Progenitor cell of endocrine pancreas (in vitro differentiated cells): ENCODE measurements at regions not wholly inside any gene's neighbourhood (a gene's known extent, or its start where the extent isn't known, plus 50 kb on each side); places are given as distances from the start of the nearest gene placed in this dataset.

Source experiments
- DNase-seq: peaks from one replicate; pipeline ENCODE4 v3.0.0; 2021; ENCODE audit warnings: low spot score; ENCODE audit not compliant: unreplicated experiment
- H3K27ac Mint-ChIP-seq: 2 replicates; pipeline ENCODE4 v1.8.0; 2021; ENCODE audit warnings: mild to moderate bottlenecking, moderate library complexity, mixed read lengths
- H3K27me3 Mint-ChIP-seq: 2 replicates; pipeline ENCODE4 v1.8.0; 2021; ENCODE audit warnings: mixed read lengths
- H3K36me3 Mint-ChIP-seq: 2 replicates; pipeline ENCODE4 v1.8.0; 2022; ENCODE audit warnings: mixed read lengths; ENCODE audit not compliant: insufficient read depth
- H3K4me1 Mint-ChIP-seq: 2 replicates; pipeline ENCODE4 v1.8.0; 2021; ENCODE audit warnings: low read depth, mixed read lengths
- H3K4me3 Mint-ChIP-seq: 2 replicates; pipeline ENCODE4 v1.8.0; 2021; ENCODE audit warnings: low read depth, mild to moderate bottlenecking, moderate library complexity, mixed read lengths
- H3K9me3 Mint-ChIP-seq: 2 replicates; pipeline ENCODE4 v1.8.0; 2021; ENCODE audit warnings: low read depth, mixed read lengths
- CTCF ChIP-seq: fragments of 200-600 bp; sonication (generic); IDR thresholded peaks from one replicate; pipeline ENCODE4 v1.5.0; 2021; ENCODE audit warnings: antibody characterized with exemption, mild to moderate bottlenecking; ENCODE audit not compliant: unreplicated experiment

DNA sequence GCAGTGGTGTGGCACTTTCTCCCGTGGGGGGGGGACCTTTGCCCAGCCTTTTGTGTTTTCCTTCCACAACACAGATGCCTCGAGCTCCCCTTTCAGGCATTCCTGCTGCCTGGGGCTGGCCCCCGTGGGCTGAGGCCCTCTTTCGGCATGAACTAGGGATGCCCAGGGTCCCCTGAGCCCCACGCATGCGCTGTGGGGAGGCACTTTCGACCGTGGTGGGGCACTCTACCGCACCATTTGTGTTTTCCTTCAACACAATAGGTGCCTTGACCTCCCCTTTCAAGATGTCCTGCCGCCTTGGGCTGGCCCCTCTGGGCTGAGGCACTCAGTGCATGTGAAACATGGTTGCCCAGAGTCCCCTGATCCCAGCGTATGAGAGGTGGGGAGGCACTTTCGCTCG is 363.7 kb downstream of the ALG10 start:
- Mint-ChIP-seq H3K27me3 (no peaks in the 10 kb centered on the region), H3K27ac (no peak overlapping the region), H3K9me3 (peaks cover 45% of the 10 kb centered on the region), H3K4me1 (no peaks in the 10 kb centered on the region), H3K36me3 (peaks cover 5% of the 10 kb centered on the region), H3K4me3 (no peak overlapping the region)
- DNase-seq: no peak
- TF ChIP-seq CTCF: no peak

DNA sequence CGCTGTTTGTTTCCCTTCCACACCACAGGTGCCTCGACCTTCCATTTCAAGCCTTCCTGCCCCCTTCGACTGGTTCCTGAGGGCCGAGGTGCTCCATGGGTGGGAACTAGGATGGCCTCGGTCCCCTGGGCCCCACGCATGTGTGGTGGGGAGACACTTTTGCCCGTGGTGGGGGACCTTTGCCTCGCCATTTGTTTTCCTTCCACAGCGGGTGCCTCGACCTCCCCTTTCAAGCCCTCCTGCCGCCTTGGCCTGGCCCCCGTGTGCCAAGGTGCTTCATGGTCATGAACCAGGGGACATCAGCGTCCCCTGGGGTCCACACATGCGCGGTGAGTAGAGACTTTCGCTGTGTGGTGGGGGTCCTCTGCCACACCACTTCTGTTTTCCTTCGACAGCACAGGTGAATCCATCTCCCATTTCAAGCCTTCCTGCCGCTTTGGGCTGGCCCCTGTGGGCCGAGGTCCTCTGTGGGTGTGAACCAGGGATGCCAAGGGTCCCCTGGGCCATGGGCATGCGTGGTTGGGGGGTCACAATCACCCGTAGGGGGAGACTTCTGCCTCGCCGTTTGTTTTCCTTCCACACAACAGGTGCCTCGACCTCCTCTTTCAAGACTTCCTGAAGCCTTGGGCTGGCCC is 364.4 kb downstream of the ALG10 start:
- Mint-ChIP-seq H3K27ac (no peak overlapping the region), H3K4me1 (no peaks in the 10 kb centered on the region), H3K36me3 (peaks cover 4% of the 10 kb centered on the region), H3K4me3 (no peak overlapping the region), H3K9me3 (peaks cover 47% of the 10 kb centered on the region), H3K27me3 (no peaks in the 10 kb centered on the region)
- TF ChIP-seq CTCF: no peak
- DNase-seq: no peak

DNA sequence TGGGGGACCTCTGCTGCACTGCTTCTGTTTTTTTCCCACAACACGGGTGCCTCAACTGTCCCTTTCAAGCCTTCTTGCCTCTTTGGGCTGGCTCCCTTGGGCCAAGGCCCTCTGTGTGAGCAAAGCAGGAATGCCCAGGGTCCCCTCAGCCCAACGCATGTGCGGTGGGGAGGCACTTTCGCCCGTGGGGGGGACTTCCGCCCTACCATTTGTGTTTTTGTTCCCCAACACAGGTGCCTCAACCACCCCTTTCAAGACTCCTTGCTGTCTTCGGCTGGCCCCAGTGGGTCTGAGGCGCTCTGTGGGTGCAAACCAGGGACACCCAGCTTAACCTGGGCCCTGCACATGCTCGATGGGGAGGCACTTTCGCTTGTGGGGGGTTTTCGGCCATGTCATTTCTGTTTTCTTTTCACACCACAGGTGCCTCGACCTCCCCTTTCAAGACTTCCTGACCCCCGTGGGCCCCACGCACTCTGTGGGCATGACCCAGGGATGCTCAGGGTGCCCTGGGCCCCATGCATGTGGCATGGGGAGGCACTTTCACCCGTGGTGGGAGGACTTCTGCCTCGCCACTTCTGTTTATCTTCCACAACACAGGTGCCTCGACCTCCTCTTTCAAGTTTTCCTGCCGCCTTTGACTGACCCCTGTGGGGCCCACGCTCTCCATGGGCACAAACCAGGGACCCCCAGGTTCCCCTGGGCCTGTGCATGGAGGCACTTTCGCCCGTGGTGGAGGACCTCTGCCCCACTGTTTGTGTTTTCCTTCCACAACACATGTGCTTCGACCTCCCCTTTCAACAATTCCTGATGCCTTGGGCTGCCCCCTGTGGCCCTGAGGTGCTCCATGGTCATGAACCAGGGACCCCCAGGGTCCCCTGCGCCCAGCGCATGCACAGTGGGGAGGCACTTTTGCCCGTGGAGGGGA is 365.7 kb downstream of the ALG10 start:
- Mint-ChIP-seq H3K36me3 (peaks cover 5% of the 10 kb centered on the region), H3K4me1 (no peaks in the 10 kb centered on the region), H3K4me3 (no peak overlapping the region), H3K9me3 (peaks cover 46% of the 10 kb centered on the region), H3K27me3 (no peaks in the 10 kb centered on the region), H3K27ac (no peak overlapping the region)
- no peak for DNase-seq
- no peak for TF ChIP-seq CTCF

DNA sequence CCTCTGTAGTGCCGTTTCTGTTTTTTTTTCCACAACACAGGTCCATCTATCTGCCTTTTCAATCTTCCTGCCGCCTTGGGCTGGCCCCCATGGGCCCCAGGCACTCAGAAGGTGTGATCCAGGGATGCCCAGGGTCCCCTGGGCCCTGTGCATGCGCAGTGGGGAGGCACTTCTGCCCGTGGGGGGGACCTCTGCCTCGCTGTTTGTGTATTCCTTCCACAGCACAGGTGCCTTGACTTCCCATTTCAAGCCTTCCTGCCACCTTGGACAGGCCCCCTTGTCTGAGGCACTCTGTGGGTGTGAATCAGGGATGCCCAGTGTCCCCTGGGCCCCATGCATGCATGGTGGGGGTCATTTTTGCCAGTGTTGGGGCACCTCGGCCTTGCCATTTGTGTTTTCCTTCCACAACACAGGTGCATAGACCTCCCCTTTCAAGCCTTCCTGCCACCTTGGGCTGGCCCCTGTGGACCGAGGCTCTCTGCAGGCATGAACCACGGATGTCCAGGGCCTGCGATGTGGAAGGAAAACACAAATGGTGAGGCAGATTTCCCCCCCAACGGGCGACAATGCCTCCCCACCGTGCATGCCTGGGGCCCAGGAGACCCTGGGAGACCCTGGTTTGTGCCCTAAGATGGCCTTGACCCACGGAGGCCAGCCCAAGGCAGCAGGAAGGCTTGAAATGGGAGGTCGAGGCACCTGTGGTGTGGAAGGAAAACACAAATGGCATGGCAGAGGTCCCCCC is 366.5 kb downstream of the ALG10 start:
- TF ChIP-seq CTCF: no peak
- peaks cover 5% of the 10 kb centered on the region for H3K36me3 Mint-ChIP-seq
- no peak overlapping the region for H3K4me3 Mint-ChIP-seq
- no peaks in the 10 kb centered on the region for H3K27me3 Mint-ChIP-seq
- no peak for DNase-seq
- peaks cover 48% of the 10 kb centered on the region for H3K9me3 Mint-ChIP-seq
- H3K27ac Mint-ChIP-seq: no peak overlapping the region
- no peaks in the 10 kb centered on the region for H3K4me1 Mint-ChIP-seq

DNA sequence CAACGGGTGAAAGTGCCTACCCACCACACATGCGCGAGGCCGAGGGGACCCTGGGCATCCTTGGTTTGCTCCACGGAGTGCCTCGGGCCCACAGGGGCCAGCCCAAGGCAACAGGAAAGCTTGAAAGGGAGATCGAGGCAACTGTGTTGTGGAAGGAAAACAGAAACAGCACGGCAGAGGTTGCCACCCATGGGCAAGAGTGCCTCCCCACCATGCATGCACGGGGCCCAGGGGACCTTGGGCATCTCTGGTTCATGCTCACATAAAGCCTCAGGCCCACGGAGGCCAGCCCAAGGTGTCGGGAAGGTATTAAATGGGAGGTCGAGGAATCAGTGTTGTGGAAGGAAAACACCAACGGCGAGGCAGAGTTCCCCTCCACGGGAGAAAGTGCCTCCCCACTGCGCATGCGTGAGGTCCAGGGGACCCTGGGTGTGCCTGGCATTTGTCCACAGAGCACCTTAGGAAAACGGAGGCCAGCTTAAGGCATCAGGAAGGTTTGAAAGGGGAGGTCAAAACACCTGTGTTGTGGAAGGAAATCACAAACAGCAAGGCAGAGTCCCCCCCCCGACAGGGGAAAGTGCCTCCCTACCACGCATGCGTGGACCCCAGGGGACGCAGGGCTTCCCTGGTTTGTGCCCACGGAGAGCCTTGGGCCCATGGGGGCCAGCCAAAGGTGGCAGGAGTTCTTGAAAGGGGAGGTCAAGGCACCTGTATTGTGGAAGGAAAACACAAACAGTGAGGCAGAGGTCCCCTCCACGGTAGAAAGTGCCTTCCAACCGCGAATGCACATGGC is 367.3 kb downstream of the ALG10 start:
- no peaks in the 10 kb centered on the region for H3K27me3 Mint-ChIP-seq
- H3K9me3 Mint-ChIP-seq: peaks cover 54% of the 10 kb centered on the region
- no peak for TF ChIP-seq CTCF
- no peak for DNase-seq
- no peaks in the 10 kb centered on the region for H3K4me1 Mint-ChIP-seq
- no peak overlapping the region for H3K27ac Mint-ChIP-seq
- peaks cover 7% of the 10 kb centered on the region for H3K36me3 Mint-ChIP-seq
- no peak overlapping the region for H3K4me3 Mint-ChIP-seq
